B cell (primary cell): ENCODE measurements at regions not wholly inside any gene's neighbourhood (a gene's known extent, or its start where the extent isn't known, plus 50 kb on each side); places are given as distances from the start of the nearest gene placed in this dataset.

ENCODE experiments used
- ATAC-seq: fragments of 200-7000 bp; cut with Tn5 transposase; one replicate; pipeline ENCODE4 v1.10.0; 2021; ENCODE audit warnings: low read depth, mild to moderate bottlenecking, moderate number of reproducible peaks, moderate library complexity
- CTCF ChIA-PET: fragments of 350-600 bp; sonication (Branson Sonifier 250); formaldehyde crosslinking; loops from one replicate; lab custom pipeline; 2021; ENCODE audit warnings: antibody characterized with exemption, inconsistent platforms; lab: Charles Lee
- POLR2A ChIA-PET: fragments of 350-600 bp; sonication (Branson Sonifier 250); formaldehyde crosslinking; loops from one replicate; lab custom pipeline; 2021; ENCODE audit warnings: antibody characterized with exemption; lab: Charles Lee
- DNase-seq: peaks from one replicate; pipeline ENCODE4 v3.0.0; 2013
- H2AFZ ChIP-seq: 2 replicates; pipeline ENCODE4 v1.6.1; 2012; ENCODE audit warnings: mild to moderate bottlenecking, low read depth, low read length; ENCODE audit not compliant: insufficient read depth, poor library complexity, severe bottlenecking
- H3K27ac ChIP-seq, 2 donors: 1 replicate in 1 of 2; 2 replicates in 1 of 2; pipeline ENCODE4 v1.5.1; 2012 to 2013; ENCODE audit warnings: low read length in 2 of 2, mild to moderate bottlenecking in 2 of 2, moderate library complexity in 1 of 2
- H3K27me3 ChIP-seq, 4 experiments: fragments of 200-600 bp in 1 of 4; sonication (generic) in 1 of 4; replicated peaks in 1 of 4; 1 replicate in 2 of 4; 2 replicates in 2 of 4; pipeline versions ENCODE4 v1.6.1 to v1.7.0; 2013 to 2016; ENCODE audit warnings: low read length in 3 of 4, mild to moderate bottlenecking in 2 of 4, mixed read lengths in 1 of 4, moderate library complexity in 1 of 4; ENCODE audit not compliant: insufficient read depth in 4 of 4, control insufficient read depth in 3 of 4; ENCODE audit errors: control extremely low read depth in 1 of 4
- H3K36me3 ChIP-seq, 2 experiments: replicated peaks in 1 of 2; 1 replicate in 1 of 2; 2 replicates in 1 of 2; pipeline versions ENCODE4 v1.6.1 to v1.7.1; 2013; ENCODE audit warnings: low read length in 1 of 2; ENCODE audit not compliant: insufficient read depth in 2 of 2, control insufficient read depth in 1 of 2; ENCODE audit errors: control extremely low read depth in 1 of 2, extremely low read depth in 1 of 2
- H3K4me1 ChIP-seq, 2 donors: fragments of 200-600 bp in 1 of 2; sonication (generic) in 1 of 2; 1 replicate in 1 of 2; 2 replicates in 1 of 2; pipeline versions ENCODE4 v1.5.1 to v1.6.1; 2013 to 2017; ENCODE audit warnings: low read length in 2 of 2; ENCODE audit not compliant: control insufficient read depth in 2 of 2, insufficient read depth in 2 of 2
- H3K4me2 ChIP-seq: replicated peaks from 2 replicates; pipeline ENCODE3; 2012; ENCODE audit warnings: mild to moderate bottlenecking, low read depth, low read length; ENCODE audit not compliant: poor library complexity, severe bottlenecking
- H3K4me3 ChIP-seq, 5 experiments: fragments of 200-600 bp in 1 of 5; sonication (generic) in 1 of 5; 1 replicate in 3 of 5; 2 replicates in 2 of 5; pipeline versions ENCODE4 v1.5.1 to v1.7.0; 2011 to 2016; ENCODE audit warnings: low read length in 4 of 5, mild to moderate bottlenecking in 4 of 5, low read depth in 2 of 5, control low read depth in 1 of 5, moderate library complexity in 1 of 5; ENCODE audit not compliant: insufficient read depth in 1 of 5; ENCODE audit errors: control extremely low read depth in 1 of 5, extremely low read depth in 1 of 5
- H3K79me2 ChIP-seq: fragments of 200-600 bp; sonication (generic); one replicate; pipeline ENCODE4 v1.6.0; 2016; ENCODE audit warnings: low read length; ENCODE audit not compliant: control insufficient read depth, insufficient read depth
- H3K9ac ChIP-seq: fragments of 200-600 bp; sonication (generic); 2 replicates; pipeline ENCODE4 v1.6.1; 2017; ENCODE audit warnings: mild to moderate bottlenecking, low read length, moderate library complexity
- H3K9me3 ChIP-seq, 3 donors: one replicate each; pipeline versions ENCODE4 v1.6.1 to v1.7.1; 2013; ENCODE audit warnings: low read length in 2 of 3; ENCODE audit not compliant: control insufficient read depth in 2 of 3, insufficient read depth in 1 of 3; ENCODE audit errors: control extremely low read depth in 1 of 3
- H4K20me1 ChIP-seq: 2 replicates; pipeline ENCODE4 v1.6.0; 2012; ENCODE audit warnings: mild to moderate bottlenecking, low read length; ENCODE audit not compliant: insufficient read depth, control insufficient read depth, poor library complexity, severe bottlenecking
- H3K27ac Mint-ChIP-seq: one replicate; pipeline ENCODE4 v1.8.0; 2021; ENCODE audit warnings: mixed read lengths
- H3K27me3 Mint-ChIP-seq: one replicate; pipeline ENCODE4 v1.8.0; 2021; ENCODE audit warnings: mixed read lengths
- H3K4me1 Mint-ChIP-seq: one replicate; pipeline ENCODE4 v1.8.0; 2021; ENCODE audit warnings: mixed read lengths
- H3K4me3 Mint-ChIP-seq: one replicate; pipeline ENCODE4 v1.8.0; 2021; ENCODE audit warnings: mixed read lengths
- H3K9me3 Mint-ChIP-seq: one replicate; pipeline ENCODE4 v1.8.0; 2022; ENCODE audit warnings: mixed read lengths; ENCODE audit not compliant: insufficient read depth
- CTCF ChIP-seq: fragments of 200-600 bp; IDR thresholded peaks from one replicate; pipeline ENCODE4 v1.8.0; 2022; ENCODE audit warnings: antibody characterized with exemption, mild to moderate bottlenecking
- EZH2 ChIP-seq: IDR thresholded peaks from 2 replicates; pipeline ENCODE4 v1.6.1; 2012; ENCODE audit warnings: borderline replicate concordance, low read depth, mild to moderate bottlenecking, moderate library complexity, low read length; ENCODE audit not compliant: insufficient read depth, poor library complexity, severe bottlenecking
- WGBS: methylation state at CpG from one replicate; pipeline ENCODE4 v1.1.5; 2013; ENCODE audit warnings: missing lambda C conversion rate; ENCODE audit not compliant: insufficient coverage; 5-methylcytosine and 5-hydroxymethylcytosine counted together
- intact Hi-C: fragments of 100-400 bp; cut with micrococcal nuclease; formaldehyde crosslinking; loops from one replicate; pipeline ENCODE4 v1.10.0; 2022

DNA sequence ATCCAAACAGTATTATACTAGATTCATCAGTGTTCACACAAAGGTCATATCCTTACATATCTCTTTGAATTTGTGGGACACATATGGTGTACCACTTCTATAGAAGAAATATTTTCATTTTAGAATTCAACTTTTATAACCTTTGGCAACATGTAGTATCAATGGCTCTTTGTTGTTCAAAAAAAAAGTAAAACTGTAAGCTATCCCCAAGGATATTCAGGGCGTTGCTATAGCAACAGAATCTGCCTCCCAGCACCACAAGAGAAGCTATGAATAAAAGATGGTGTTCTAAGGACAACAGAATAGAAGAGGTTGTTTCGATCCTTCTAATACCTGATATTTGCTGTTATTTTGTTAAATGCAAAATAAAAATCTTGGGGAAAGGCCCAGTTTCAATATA lies 139.3 kb downstream of the BRMS1L start:
- Histone ChIP-seq H3K4me2 (no peak overlapping the region), H3K4me1 (no peaks in the 10 kb centered on the region), H3K27ac (no peak overlapping the region), H3K9me3 (no peaks in the 10 kb centered on the region), H2AFZ (no peak overlapping the region), H3K27me3 (no peaks in the 10 kb centered on the region), H3K79me2 (no peaks in the 10 kb centered on the region), H4K20me1 (no peaks in the 10 kb centered on the region), H3K9ac (no peak overlapping the region), H3K36me3 (no peaks in the 10 kb centered on the region), H3K4me3 (no peak overlapping the region)
- no peaks in the 10 kb centered on the region for H3K4me1 Mint-ChIP-seq
- DNase-seq: no peak
- CTCF ChIA-PET: no interaction called here
- TF ChIP-seq EZH2: no peak
- no peak for TF ChIP-seq CTCF
- H3K9me3 Mint-ChIP-seq: no peaks in the 10 kb centered on the region
- H3K4me3 Mint-ChIP-seq: no peak overlapping the region
- intact Hi-C loops: no loop called here
- H3K27ac Mint-ChIP-seq: no peak overlapping the region
- peaks cover 5% of the 10 kb centered on the region for H3K27me3 Mint-ChIP-seq
- WGBS: no CpG with 5 or more reads among the region's 2 CpGs
- no peak for ATAC-seq
- POLR2A ChIA-PET: no interaction called here

- TF ChIP-seq CTCF (no peak), EZH2 (no peak)
- Mint-ChIP-seq H3K4me3 (no peak overlapping the region), H3K27ac (no peak overlapping the region), H3K9me3 (no peaks in the 10 kb centered on the region), H3K4me1 (no peaks in the 10 kb centered on the region), H3K27me3 (peaks cover 5% of the 10 kb centered on the region)
- Histone ChIP-seq H3K4me3 (no peak overlapping the region), H3K27ac (no peak overlapping the region), H2AFZ (no peak overlapping the region), H3K79me2 (no peaks in the 10 kb centered on the region), H4K20me1 (no peaks in the 10 kb centered on the region), H3K36me3 (no peaks in the 10 kb centered on the region), H3K9ac (no peak overlapping the region), H3K9me3 (no peaks in the 10 kb centered on the region), H3K27me3 (no peaks in the 10 kb centered on the region), H3K4me2 (no peak overlapping the region), H3K4me1 (no peaks in the 10 kb centered on the region)
- ChIA-PET POLR2A (no interaction called here), CTCF (no interaction called here)
- DNase-seq (no peak), ATAC-seq (no peak)
- intact Hi-C loops: no loop called here
- WGBS: 74% methylated on average over 2 of the region's 7 CpGs
These were observed 138.7 kb downstream of the BRMS1L start for GRCh38 chr14:35964697-35965286.
